AG04450 (cell line): ENCODE measurements at regions not wholly inside any gene's neighbourhood (a gene's known extent, or its start where the extent isn't known, plus 50 kb on each side); places are given as distances from the start of the nearest gene placed in this dataset.

ENCODE experiments used
- CTCF ChIA-PET: fragments of 300-600, 350-600 bp; formaldehyde crosslinking; extraction: SDS; loops from one replicate; lab custom pipeline; 2022; ENCODE audit warnings: antibody characterized with exemption, inconsistent platforms; lab: Charles Lee
- POLR2A ChIA-PET: fragments of 350-600 bp; formaldehyde crosslinking; extraction: SDS; loops from one replicate; lab custom pipeline; 2021; ENCODE audit warnings: antibody characterized with exemption, inconsistent platforms; lab: Yijun Ruan, JAX
- DNase-seq: peaks from one replicate; pipeline ENCODE4 v3.0.0-alpha.2; 2011; ENCODE audit warnings: low read depth, low spot score
- H3K27ac ChIP-seq: one replicate; pipeline ENCODE4 v1.5.1; 2012; ENCODE audit warnings: low read depth, low read length, control low read depth
- H3K27me3 ChIP-seq: one replicate; pipeline ENCODE4 v1.6.0; 2012; ENCODE audit warnings: low read length; ENCODE audit not compliant: control insufficient read depth, insufficient read depth
- H3K4me3 ChIP-seq: 2 replicates; pipeline ENCODE4 v1.5.1; 2011; ENCODE audit warnings: mild to moderate bottlenecking, low read depth, low read length, control low read depth
- H3K9me3 ChIP-seq: 2 replicates; pipeline ENCODE4 v1.5.1; 2012; ENCODE audit warnings: low read length; ENCODE audit not compliant: control insufficient read depth, insufficient read depth
- CTCF ChIP-seq: IDR thresholded peaks from 2 replicates; pipeline ENCODE4 v1.5.1; 2011; ENCODE audit warnings: low read depth, low read length, control low read depth, inconsistent platforms

DNA sequence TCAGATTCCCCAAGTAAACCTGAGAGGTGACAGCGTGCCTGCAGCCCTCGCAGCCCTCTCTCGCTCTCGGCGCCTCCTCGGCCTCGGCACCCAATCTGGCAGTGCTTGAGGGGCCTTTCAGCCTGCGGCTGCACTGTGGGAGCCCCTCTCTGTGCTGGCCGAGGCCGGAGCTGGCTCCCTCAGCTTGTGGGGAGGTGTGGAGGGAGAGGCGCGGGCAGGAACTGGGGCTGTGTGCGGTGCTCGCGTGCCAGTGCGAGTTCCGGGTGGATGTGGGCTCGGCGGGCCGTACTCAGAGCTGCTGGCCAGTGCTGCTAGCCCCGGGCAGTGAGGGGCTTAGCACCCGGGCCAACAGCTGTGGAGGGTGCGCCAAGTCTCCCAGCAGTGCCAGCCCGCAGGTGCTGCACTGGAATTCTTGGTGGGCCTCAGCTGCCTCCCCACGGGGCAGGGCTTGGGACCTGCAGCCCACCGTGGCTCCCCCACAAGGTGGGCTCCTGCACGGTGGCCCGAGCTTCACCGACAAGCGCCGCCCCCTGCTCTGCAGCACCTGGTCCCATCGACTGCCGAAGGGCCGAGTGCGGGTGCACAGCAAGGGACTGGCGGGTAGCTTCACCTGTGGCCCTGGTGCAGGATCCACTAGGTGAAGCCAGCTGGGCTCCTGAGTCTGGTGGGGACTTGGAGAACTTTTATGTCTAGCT, 809.7 kb upstream of the ADGRB3 start:
- Histone ChIP-seq H3K27ac (no peak overlapping the region), H3K27me3 (no peaks in the 10 kb centered on the region), H3K4me3 (no peak overlapping the region), H3K9me3 (peaks cover 8% of the 10 kb centered on the region)
- no peak for DNase-seq
- POLR2A ChIA-PET, result no interaction called here
- no peak for TF ChIP-seq CTCF
- CTCF ChIA-PET, result no interaction called here

- no peak for TF ChIP-seq CTCF
- CTCF ChIA-PET, result no interaction called here
- H3K27me3 ChIP-seq, result no peaks in the 10 kb centered on the region
- H3K9me3 ChIP-seq, result no peaks in the 10 kb centered on the region; the same call in 1 of the 2 replicates
- DNase-seq, result no peak
- no peak overlapping the region for H3K4me3 ChIP-seq
- no peak overlapping the region for H3K27ac ChIP-seq
- POLR2A ChIA-PET, result no interaction called here
Observed at GRCh38 chr6:67818322-67818721, 816.8 kb upstream of the ADGRB3 start.

GRCh38 chr6:67815623-67816022, 819.5 kb upstream of the ADGRB3 start:
- Histone ChIP-seq H3K27me3 (no peaks in the 10 kb centered on the region), H3K9me3 (peaks cover 4% of the 10 kb centered on the region; the same call in 1 of the 2 replicates), H3K27ac (no peak overlapping the region), H3K4me3 (no peak overlapping the region)
- POLR2A ChIA-PET, result no interaction called here
- DNase-seq, result no peak
- no peak for TF ChIP-seq CTCF
- CTCF ChIA-PET, result no interaction called here

- DNase-seq, result no peak
- POLR2A ChIA-PET, result no interaction called here
Observed at GRCh38 chr6:67814262-67814661, 820.8 kb upstream of the ADGRB3 start.

More at GRCh38 chr6:67814262-67814661, 820.8 kb upstream of the ADGRB3 start:
- H3K9me3 ChIP-seq, result peaks cover 4% of the 10 kb centered on the region; the same call in 1 of the 2 replicates
- H3K27ac ChIP-seq, result no peak overlapping the region
- H3K4me3 ChIP-seq, result no peak overlapping the region
- TF ChIP-seq CTCF, result no peak
- CTCF ChIA-PET, result no interaction called here
- H3K27me3 ChIP-seq, result no peaks in the 10 kb centered on the region
